HepG2 (cell line): ENCODE measurements at regions not wholly inside any gene's neighbourhood (a gene's known extent, or its start where the extent isn't known, plus 50 kb on each side); places are given as distances from the start of the nearest gene placed in this dataset.

Experiments
- ATAC-seq: fragments of 200-7000 bp; cut with Tn5 transposase; 3 replicates; pipeline ENCODE4 v1.9.1; 2020; ENCODE audit warnings: mild to moderate bottlenecking, moderate library complexity
- BruUV-seq: library from RNA; stranded (reverse); fragments of 400-500 nt; replicated peaks from 2 replicates; lab custom pipeline; 2021; lab: Mats Ljungman, UMichigan
- CTCF ChIA-PET: fragments of 300-600 bp; formaldehyde crosslinking; extraction: SDS; loops from one replicate; lab custom pipeline; 2021; ENCODE audit warnings: low total read pairs, inconsistent platforms, low intra/inter-chr PET ratio; lab: Yijun Ruan, JAX
- POLR2A ChIA-PET: fragments of 350-600 bp; sonication (Branson Sonifier 250); formaldehyde crosslinking; loops from one replicate; lab custom pipeline; 2020; ENCODE audit warnings: antibody characterized with exemption, inconsistent platforms; lab: Yijun Ruan, JAX
- DNase-seq: peaks from one replicate; pipeline ENCODE4 v3.0.0-alpha.2; 2015; ENCODE audit warnings: low spot score
- FAIRE-seq: peaks from 3 replicates; lab custom pipeline; 2011; peaks lifted over from hg19 to GRCh38; lab: Jason Lieb, UNC
- H2AFZ ChIP-seq: one replicate; pipeline ENCODE4 v1.6.1; 2011; ENCODE audit warnings: low read length, inconsistent platforms
- H3K27ac ChIP-seq: fragments of 300-600 bp; 3 replicates; pipeline ENCODE4 v1.8.0; 2011; ENCODE audit warnings: mixed run types, mild to moderate bottlenecking, mixed read lengths, low read length, inconsistent platforms; ENCODE audit not compliant: insufficient read depth; ENCODE audit errors: extremely low read length
- H3K27me3 ChIP-seq, 2 experiments: fragments of 200-600 bp in 1 of 2; 2 replicates in 1 of 2; 3 replicates in 1 of 2; pipeline versions ENCODE4 v1.6.0 to v1.8.0; 2011; ENCODE audit warnings: low read length in 2 of 2, mild to moderate bottlenecking in 2 of 2, moderate library complexity in 2 of 2, inconsistent platforms in 1 of 2; ENCODE audit not compliant: insufficient read depth in 2 of 2, control insufficient read depth in 1 of 2
- H3K36me3 ChIP-seq, 2 experiments: fragments of 200-600 bp in 1 of 2; replicated peaks in 1 of 2; 2 replicates in 1 of 2; 3 replicates in 1 of 2; pipeline versions ENCODE4 v1.5.1 to v1.8.0; 2011; ENCODE audit warnings: low read length in 2 of 2, inconsistent platforms in 1 of 2; ENCODE audit not compliant: insufficient read depth in 2 of 2, control insufficient read depth in 1 of 2
- H3K4me1 ChIP-seq: 2 replicates; pipeline ENCODE4 v1.5.1; 2012; ENCODE audit warnings: low read length, inconsistent platforms; ENCODE audit not compliant: insufficient read depth
- H3K4me2 ChIP-seq: 2 replicates; pipeline ENCODE4 v1.6.0; 2011; ENCODE audit warnings: low read depth, low read length, inconsistent platforms
- H3K4me3 ChIP-seq, 3 experiments: fragments of 200-600 bp in 1 of 3; sonication (generic), shearing (Covaris generic) in 1 of 3; replicated peaks in 1 of 3; 2 replicates each; pipeline ENCODE4 v1.5.1; 2011 to 2016; ENCODE audit warnings: low read length in 3 of 3, inconsistent platforms in 2 of 3, low read depth in 2 of 3, mild to moderate bottlenecking in 2 of 3, control low read depth in 1 of 3, mixed read lengths in 1 of 3; ENCODE audit not compliant: insufficient read depth in 1 of 3
- H3K79me2 ChIP-seq: one replicate; pipeline ENCODE4 v1.6.1; 2011; ENCODE audit warnings: low read length, inconsistent platforms; ENCODE audit not compliant: insufficient read depth
- H3K9ac ChIP-seq: 2 replicates; pipeline ENCODE4 v1.6.0; 2011; ENCODE audit warnings: mild to moderate bottlenecking, low read depth, low read length, inconsistent platforms; ENCODE audit not compliant: insufficient read depth
- H3K9me3 ChIP-seq: 2 replicates; pipeline ENCODE4 v1.5.1; 2012; ENCODE audit warnings: mild to moderate bottlenecking, low read length
- H4K20me1 ChIP-seq: 2 replicates; pipeline ENCODE4 v1.6.0; 2011; ENCODE audit warnings: inconsistent platforms, mild to moderate bottlenecking, low read length, moderate library complexity; ENCODE audit not compliant: insufficient read depth
- BCL6 ChIP-seq: IDR thresholded peaks from 2 replicates; pipeline ENCODE4 v1.6.1; 2016; ENCODE audit warnings: missing genetic modification reagents, missing compliant biosample characterization
- FOXO1 ChIP-seq: sonication (generic); formaldehyde crosslinking; IDR thresholded peaks from 2 replicates; pipeline ENCODE4 v1.4.0; 2020; ENCODE audit warnings: missing genetic modification reagents
- HCFC1 ChIP-seq: fragments of 150-350 bp; IDR thresholded peaks from 2 replicates; pipeline ENCODE4 v1.6.1; 2014; ENCODE audit warnings: low read depth, low read length
- IKZF4 ChIP-seq: sonication (generic); formaldehyde crosslinking; IDR thresholded peaks from 2 replicates; pipeline ENCODE4 v1.5.1; 2020; ENCODE audit warnings: borderline replicate concordance, mild to moderate bottlenecking, low read depth, missing genetic modification reagents; ENCODE audit errors: not compliant biosample characterization
- SRSF1 ChIP-seq: fragments of 200-400 bp; formaldehyde crosslinking; optimal IDR thresholded peaks from 2 replicates; pipeline ENCODE3; 2017; ENCODE audit warnings: mild to moderate bottlenecking, low read depth, low read length, moderate library complexity
- ZFAT ChIP-seq: sonication (generic); formaldehyde crosslinking; conservative IDR thresholded peaks from 2 replicates; pipeline ENCODE4 v1.8.1; 2023; ENCODE audit warnings: missing genetic modification reagents, inconsistent platforms
- ZFP1 ChIP-seq: IDR thresholded peaks from 2 replicates; pipeline ENCODE4 v1.6.1; 2016
- ZFP82 ChIP-seq: sonication (generic); formaldehyde crosslinking; IDR thresholded peaks from 2 replicates; pipeline ENCODE4 v1.5.1; 2020; ENCODE audit warnings: mild to moderate bottlenecking, missing genetic modification reagents, borderline replicate concordance
- ZNF451 ChIP-seq: sonication (generic); formaldehyde crosslinking; IDR thresholded peaks from 2 replicates; pipeline ENCODE4 v1.5.0; 2020; ENCODE audit warnings: mild to moderate bottlenecking, missing genetic modification reagents
- ZNF546 ChIP-seq: sonication (generic); formaldehyde crosslinking; conservative IDR thresholded peaks from 2 replicates; pipeline ENCODE4 v1.8.1; 2023; ENCODE audit warnings: mild to moderate bottlenecking, missing genetic modification reagents
- ZNF550 ChIP-seq: sonication (generic); formaldehyde crosslinking; IDR thresholded peaks from 2 replicates; pipeline ENCODE4 v1.4.0; 2020; ENCODE audit warnings: mild to moderate bottlenecking, missing genetic modification reagents, borderline replicate concordance
- ZNF558 ChIP-seq: sonication (generic); formaldehyde crosslinking; IDR thresholded peaks from 2 replicates; pipeline ENCODE4 v1.9.0; 2022; ENCODE audit warnings: mild to moderate bottlenecking, missing genetic modification reagents, borderline replicate concordance
- ZNF629 ChIP-seq: sonication (generic); formaldehyde crosslinking; conservative IDR thresholded peaks from 2 replicates; pipeline ENCODE4 v1.5.0; 2020; ENCODE audit warnings: missing genetic modification reagents
- ZNF724P ChIP-seq: sonication (generic); formaldehyde crosslinking; IDR thresholded peaks from 2 replicates; pipeline ENCODE4 v1.8.0; 2022; ENCODE audit warnings: missing genetic modification reagents, borderline replicate concordance
- ZNF746 ChIP-seq: sonication (generic); formaldehyde crosslinking; IDR thresholded peaks from 2 replicates; pipeline ENCODE4 v1.8.0; 2022; ENCODE audit warnings: mild to moderate bottlenecking, missing genetic modification reagents
- WGBS: methylation state at CpG from one replicate; pipeline ENCODE4 v1.1.6; 2017; ENCODE audit warnings: low lambda C conversion rate; 5-methylcytosine and 5-hydroxymethylcytosine counted together
- in situ Hi-C: cut with HindIII; loops from 2 replicates; pipeline ENCODE4 v1.10.0; 2017; ENCODE audit warnings: low pct_unique_long_range_greater_than_20kb; ENCODE audit not compliant: extremely low pct_ligation_motif_present
- intact Hi-C: fragments of 100-400 bp; cut with micrococcal nuclease; formaldehyde crosslinking; loops from one replicate; pipeline ENCODE4 v1.10.0; 2022; ENCODE audit not compliant: unreplicated experiment
- TF ChIP-seq, protein P1 (sequence below): sonication (generic); formaldehyde crosslinking; IDR thresholded peaks from 2 replicates; pipeline ENCODE4 v1.4.0; 2020; ENCODE audit warnings: missing genetic modification reagents
- TF ChIP-seq, protein P2 (sequence below): IDR thresholded peaks from 2 replicates; pipeline ENCODE4 v1.6.1; 2018; ENCODE audit warnings: missing genetic modification reagents, mild to moderate bottlenecking, missing compliant biosample characterization

DNA sequence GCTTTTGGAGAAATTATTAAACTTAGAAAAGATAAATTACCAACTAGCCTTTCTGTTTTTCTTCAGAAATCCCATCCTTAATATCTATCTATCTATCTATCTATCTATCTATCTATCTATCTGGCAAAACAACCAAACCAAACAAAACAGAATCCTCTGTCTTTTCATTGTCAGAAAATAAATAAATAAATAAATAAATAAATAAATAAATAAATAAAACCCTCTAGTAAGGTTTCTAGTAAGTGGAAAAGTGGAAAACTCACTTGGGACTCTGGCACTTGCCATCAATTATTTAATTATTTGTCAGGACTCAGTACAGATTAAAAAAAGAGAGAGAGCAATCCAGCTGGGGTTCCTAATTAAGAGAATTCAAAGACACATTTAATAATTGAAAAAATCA is 556.2 kb upstream of the CHORDC1 start (continued):
- TF ChIP-seq ZNF558 (CRISPR knock-in tag) = no peak
- no peak for TF ChIP-seq ZNF451 (CRISPR knock-in tag)
- no peak for TF ChIP-seq FOXO1
- TF ChIP-seq, protein P1, sequence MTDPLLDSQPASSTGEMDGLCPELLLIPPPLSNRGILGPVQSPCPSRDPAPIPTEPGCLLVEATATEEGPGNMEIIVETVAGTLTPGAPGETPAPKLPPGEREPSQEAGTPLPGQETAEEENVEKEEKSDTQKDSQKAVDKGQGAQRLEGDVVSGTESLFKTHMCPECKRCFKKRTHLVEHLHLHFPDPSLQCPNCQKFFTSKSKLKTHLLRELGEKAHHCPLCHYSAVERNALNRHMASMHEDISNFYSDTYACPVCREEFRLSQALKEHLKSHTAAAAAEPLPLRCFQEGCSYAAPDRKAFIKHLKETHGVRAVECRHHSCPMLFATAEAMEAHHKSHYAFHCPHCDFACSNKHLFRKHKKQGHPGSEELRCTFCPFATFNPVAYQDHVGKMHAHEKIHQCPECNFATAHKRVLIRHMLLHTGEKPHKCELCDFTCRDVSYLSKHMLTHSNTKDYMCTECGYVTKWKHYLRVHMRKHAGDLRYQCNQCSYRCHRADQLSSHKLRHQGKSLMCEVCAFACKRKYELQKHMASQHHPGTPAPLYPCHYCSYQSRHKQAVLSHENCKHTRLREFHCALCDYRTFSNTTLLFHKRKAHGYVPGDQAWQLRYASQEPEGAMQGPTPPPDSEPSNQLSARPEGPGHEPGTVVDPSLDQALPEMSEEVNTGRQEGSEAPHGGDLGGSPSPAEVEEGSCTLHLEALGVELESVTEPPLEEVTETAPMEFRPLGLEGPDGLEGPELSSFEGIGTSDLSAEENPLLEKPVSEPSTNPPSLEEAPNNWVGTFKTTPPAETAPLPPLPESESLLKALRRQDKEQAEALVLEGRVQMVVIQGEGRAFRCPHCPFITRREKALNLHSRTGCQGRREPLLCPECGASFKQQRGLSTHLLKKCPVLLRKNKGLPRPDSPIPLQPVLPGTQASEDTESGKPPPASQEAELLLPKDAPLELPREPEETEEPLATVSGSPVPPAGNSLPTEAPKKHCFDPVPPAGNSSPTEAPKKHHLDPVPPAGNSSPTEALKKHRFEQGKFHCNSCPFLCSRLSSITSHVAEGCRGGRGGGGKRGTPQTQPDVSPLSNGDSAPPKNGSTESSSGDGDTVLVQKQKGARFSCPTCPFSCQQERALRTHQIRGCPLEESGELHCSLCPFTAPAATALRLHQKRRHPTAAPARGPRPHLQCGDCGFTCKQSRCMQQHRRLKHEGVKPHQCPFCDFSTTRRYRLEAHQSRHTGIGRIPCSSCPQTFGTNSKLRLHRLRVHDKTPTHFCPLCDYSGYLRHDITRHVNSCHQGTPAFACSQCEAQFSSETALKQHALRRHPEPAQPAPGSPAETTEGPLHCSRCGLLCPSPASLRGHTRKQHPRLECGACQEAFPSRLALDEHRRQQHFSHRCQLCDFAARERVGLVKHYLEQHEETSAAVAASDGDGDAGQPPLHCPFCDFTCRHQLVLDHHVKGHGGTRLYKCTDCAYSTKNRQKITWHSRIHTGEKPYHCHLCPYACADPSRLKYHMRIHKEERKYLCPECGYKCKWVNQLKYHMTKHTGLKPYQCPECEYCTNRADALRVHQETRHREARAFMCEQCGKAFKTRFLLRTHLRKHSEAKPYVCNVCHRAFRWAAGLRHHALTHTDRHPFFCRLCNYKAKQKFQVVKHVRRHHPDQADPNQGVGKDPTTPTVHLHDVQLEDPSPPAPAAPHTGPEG (CRISPR knock-in tag) = no peak
- no peak for TF ChIP-seq ZNF724P (CRISPR knock-in tag)
- no peak for TF ChIP-seq SRSF1
- TF ChIP-seq, all 625 proteins: peak for 0

DNA sequence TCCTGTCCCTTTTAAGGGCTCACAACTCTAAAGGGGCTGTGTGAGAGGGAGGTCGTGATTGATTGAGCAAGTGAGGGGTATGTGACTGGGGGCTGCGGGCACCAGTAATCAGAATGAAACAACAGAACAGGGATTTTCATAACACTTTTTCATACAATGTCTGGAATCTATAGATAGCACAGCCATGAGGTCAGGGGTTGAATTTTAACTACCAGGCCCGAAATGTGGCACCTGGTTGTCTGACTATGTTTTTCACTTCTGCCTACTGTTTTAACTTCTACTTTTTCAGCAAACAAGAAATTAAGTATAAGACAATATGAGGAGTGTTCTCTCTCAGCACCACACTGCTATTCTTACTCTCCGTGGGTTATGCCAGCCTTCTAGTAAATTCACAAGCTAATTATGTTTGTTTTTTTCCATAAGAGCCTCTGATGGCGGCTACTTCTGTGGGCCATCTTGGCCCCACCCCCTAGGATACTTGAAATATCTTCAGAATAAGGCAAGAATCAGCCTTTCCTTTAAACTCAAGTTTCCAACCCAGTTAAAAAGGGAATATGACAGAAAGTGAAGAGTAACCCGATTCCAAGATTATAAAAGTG is 552.8 kb upstream of the CHORDC1 start:
- H4K20me1 ChIP-seq = no peaks in the 10 kb centered on the region
- H3K27ac ChIP-seq = no peak overlapping the region
- H3K27me3 ChIP-seq = no peaks in the 10 kb centered on the region
- intact Hi-C loops (no loop called here), in situ Hi-C loops (no loop called here)
- no peak for TF ChIP-seq ZNF629 (CRISPR knock-in tag)
- no peak for TF ChIP-seq ZFP82
- no peak for TF ChIP-seq IKZF4 (CRISPR knock-in tag)
- no peak for TF ChIP-seq ZFAT (CRISPR knock-in tag)
- TF ChIP-seq ZNF746 = no peak
- TF ChIP-seq HCFC1 = no peak
- TF ChIP-seq BCL6 = no peak
- TF ChIP-seq, protein P2, sequence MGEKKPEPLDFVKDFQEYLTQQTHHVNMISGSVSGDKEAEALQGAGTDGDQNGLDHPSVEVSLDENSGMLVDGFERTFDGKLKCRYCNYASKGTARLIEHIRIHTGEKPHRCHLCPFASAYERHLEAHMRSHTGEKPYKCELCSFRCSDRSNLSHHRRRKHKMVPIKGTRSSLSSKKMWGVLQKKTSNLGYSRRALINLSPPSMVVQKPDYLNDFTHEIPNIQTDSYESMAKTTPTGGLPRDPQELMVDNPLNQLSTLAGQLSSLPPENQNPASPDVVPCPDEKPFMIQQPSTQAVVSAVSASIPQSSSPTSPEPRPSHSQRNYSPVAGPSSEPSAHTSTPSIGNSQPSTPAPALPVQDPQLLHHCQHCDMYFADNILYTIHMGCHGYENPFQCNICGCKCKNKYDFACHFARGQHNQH (CRISPR knock-in tag) = no peak
- TF ChIP-seq ZFP1 (CRISPR knock-in tag) = no peak
- no peak for TF ChIP-seq ZNF550 (CRISPR knock-in tag)
- no peak for TF ChIP-seq ZNF546 (CRISPR knock-in tag)
- no peak overlapping the region for H3K4me3 ChIP-seq
- ChIA-PET CTCF (interaction anchor here (0.6 kb wide), 1 partner anchor 10 kb away, joined by 3 read pairs; no protein-coding TSS in a partner anchor), POLR2A (no interaction called here)
- H3K4me1 ChIP-seq = no peaks in the 10 kb centered on the region
- WGBS = 20% methylated on average over 6 of the region's 6 CpGs
- no peaks in the 10 kb centered on the region for H3K36me3 ChIP-seq
- H2AFZ ChIP-seq = no peak overlapping the region
- FAIRE-seq = no peak
- no peak overlapping the region for H3K4me2 ChIP-seq
- H3K9me3 ChIP-seq = peaks cover 12% of the 10 kb centered on the region; the same call in 1 of the 2 replicates
- H3K79me2 ChIP-seq = no peaks in the 10 kb centered on the region
- no TSS peak for BruUV-seq
- H3K9ac ChIP-seq = no peak overlapping the region
- no peak for DNase-seq
- no peak for ATAC-seq
